Vagina (tissue), 2 donors: ENCODE measurements at regions not wholly inside any gene's neighbourhood (a gene's known extent, or its start where the extent isn't known, plus 50 kb on each side); places are given as distances from the start of the nearest gene placed in this dataset.

Source experiments
- POLR2A ChIP-seq, 2 donors: fragments of 450-650 bp; IDR thresholded peaks; one replicate each; pipeline ENCODE4 v1.6.1; 2017; ENCODE audit warnings: antibody characterized with exemption in 2 of 2, mild to moderate bottlenecking in 2 of 2, moderate library complexity in 2 of 2
- TF ChIP-seq, protein P1 (sequence below), 3 experiments: fragments of 450-650 bp in 2 of 3; fragments of 200-600 bp in 1 of 3; sonication (generic) in 1 of 3; IDR thresholded peaks; one replicate each; pipeline ENCODE4 v1.5.1; 2017 to 2019; ENCODE audit warnings: antibody characterized with exemption in 3 of 3, mild to moderate bottlenecking in 2 of 3, moderate library complexity in 2 of 3

DNA sequence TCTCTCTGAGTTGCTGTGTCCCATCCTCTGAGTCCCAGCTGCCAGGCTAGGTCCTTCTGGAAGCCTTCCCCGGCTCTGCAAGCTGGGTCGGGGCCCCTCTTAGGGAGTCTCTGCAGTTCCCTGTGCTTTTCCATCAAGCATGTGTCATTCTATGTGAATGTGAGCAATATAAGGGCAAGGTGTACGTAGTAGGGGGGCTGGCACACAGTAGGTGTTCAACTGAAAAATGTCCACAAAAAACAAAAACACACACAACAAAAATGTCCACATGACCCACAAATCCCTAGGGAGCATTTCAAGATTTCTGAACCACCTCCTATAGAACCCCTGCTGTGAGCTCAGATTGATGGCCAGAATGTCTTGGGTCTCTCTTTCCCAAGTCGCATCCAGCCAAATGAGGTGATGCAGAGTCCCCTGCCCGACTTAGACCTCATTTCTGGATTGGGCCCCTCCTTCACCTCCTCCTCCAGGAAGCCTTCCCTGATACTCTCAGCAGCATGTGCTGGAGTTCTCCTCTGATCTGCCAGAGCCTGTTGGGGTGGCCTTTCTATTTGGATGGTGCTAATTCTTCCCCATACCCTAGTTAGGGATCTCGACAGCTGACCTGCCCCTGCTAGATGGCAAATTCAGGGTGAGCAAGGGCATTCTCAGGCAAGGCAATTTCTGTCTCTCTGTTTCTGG, 196.1 kb upstream of the LHX5 start:
- TF ChIP-seq, protein P1, sequence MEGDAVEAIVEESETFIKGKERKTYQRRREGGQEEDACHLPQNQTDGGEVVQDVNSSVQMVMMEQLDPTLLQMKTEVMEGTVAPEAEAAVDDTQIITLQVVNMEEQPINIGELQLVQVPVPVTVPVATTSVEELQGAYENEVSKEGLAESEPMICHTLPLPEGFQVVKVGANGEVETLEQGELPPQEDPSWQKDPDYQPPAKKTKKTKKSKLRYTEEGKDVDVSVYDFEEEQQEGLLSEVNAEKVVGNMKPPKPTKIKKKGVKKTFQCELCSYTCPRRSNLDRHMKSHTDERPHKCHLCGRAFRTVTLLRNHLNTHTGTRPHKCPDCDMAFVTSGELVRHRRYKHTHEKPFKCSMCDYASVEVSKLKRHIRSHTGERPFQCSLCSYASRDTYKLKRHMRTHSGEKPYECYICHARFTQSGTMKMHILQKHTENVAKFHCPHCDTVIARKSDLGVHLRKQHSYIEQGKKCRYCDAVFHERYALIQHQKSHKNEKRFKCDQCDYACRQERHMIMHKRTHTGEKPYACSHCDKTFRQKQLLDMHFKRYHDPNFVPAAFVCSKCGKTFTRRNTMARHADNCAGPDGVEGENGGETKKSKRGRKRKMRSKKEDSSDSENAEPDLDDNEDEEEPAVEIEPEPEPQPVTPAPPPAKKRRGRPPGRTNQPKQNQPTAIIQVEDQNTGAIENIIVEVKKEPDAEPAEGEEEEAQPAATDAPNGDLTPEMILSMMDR (IDR thresholded peaks at IDR 0.05), result no peak
- no peak for TF ChIP-seq POLR2A (IDR thresholded peaks at IDR 0.05)
